OCI-M2 (cell line): ENCODE measurements at regions not wholly inside any gene's neighbourhood (a gene's known extent, or its start where the extent isn't known, plus 50 kb on each side); places are given as distances from the start of the nearest gene placed in this dataset.

Source experiments
- DNase-seq: peaks from one replicate; lab custom pipeline; 2025; ENCODE audit not compliant: unreplicated experiment; lab: John Stamatoyannopoulos, UW

GRCh38 chr3:66740260-66740659 lies 239.4 kb upstream of the LRIG1 start:
- DNase-seq: no peak

GRCh38 chr3:66744521-66744920 lies 243.7 kb upstream of the LRIG1 start:
- DNase-seq: no peak

GRCh38 chr3:66744986-66745385 lies 244.2 kb upstream of the LRIG1 start:
- no peak for DNase-seq

GRCh38 chr3:66747261-66747660 lies 246.4 kb upstream of the LRIG1 start:
- DNase-seq: no peak

GRCh38 chr3:66747696-66748095 lies 246.9 kb upstream of the LRIG1 start:
- DNase-seq: no peak

GRCh38 chr3:66748175-66748876 lies 247.5 kb upstream of the LRIG1 start:
- DNase-seq: no peak

GRCh38 chr3:66751842-66752241 lies 246.3 kb upstream of the KBTBD8 start:
- no peak for DNase-seq

GRCh38 chr3:66753670-66754069 lies 244.4 kb upstream of the KBTBD8 start:
- no peak for DNase-seq

GRCh38 chr3:66754613-66755012 lies 243.5 kb upstream of the KBTBD8 start:
- DNase-seq: no peak

- no peak for DNase-seq
These were observed 242.2 kb upstream of the KBTBD8 start for GRCh38 chr3:66755924-66756323.

GRCh38 chr3:66756468-66757036 lies 241.6 kb upstream of the KBTBD8 start:
- DNase-seq: no peak

- DNase-seq: no peak
These were observed 236.9 kb upstream of the KBTBD8 start for GRCh38 chr3:66761093-66761780.

- no peak for DNase-seq
These were observed 235.0 kb upstream of the KBTBD8 start for GRCh38 chr3:66762916-66763693.

- no peak for DNase-seq
These were observed 220.0 kb upstream of the KBTBD8 start for GRCh38 chr3:66778107-66778506.

- DNase-seq: no peak
These were observed 219.3 kb upstream of the KBTBD8 start for GRCh38 chr3:66778777-66779176.

- DNase-seq: no peak
These were observed 212.8 kb upstream of the KBTBD8 start for GRCh38 chr3:66785191-66785909.

GRCh38 chr3:66789580-66790237 lies 208.4 kb upstream of the KBTBD8 start:
- DNase-seq: no peak

GRCh38 chr3:66792086-66792485 lies 206.0 kb upstream of the KBTBD8 start:
- DNase-seq: no peak

GRCh38 chr3:66795365-66795764 lies 202.7 kb upstream of the KBTBD8 start:
- no peak for DNase-seq

GRCh38 chr3:66796343-66796742 lies 201.8 kb upstream of the KBTBD8 start:
- no peak for DNase-seq
